Osteocyte (in vitro differentiated cells): ENCODE measurements at regions not wholly inside any gene's neighbourhood (a gene's known extent, or its start where the extent isn't known, plus 50 kb on each side); places are given as distances from the start of the nearest gene placed in this dataset.
"Not testable (repeated sequence)": the region's sequence is repeated elsewhere in the genome, so short reads cannot be mapped to it uniquely, and the experiment has no call there.

Experiments
- DNase-seq: peaks from one replicate; pipeline ENCODE4 v3.0.0; 2021; ENCODE audit warnings: mixed read lengths; ENCODE audit not compliant: unreplicated experiment; ENCODE audit errors: extremely low spot score
- H3K27ac Mint-ChIP-seq: one replicate; pipeline ENCODE4 v1.8.0; 2021; ENCODE audit warnings: mild to moderate bottlenecking, mixed read lengths; ENCODE audit not compliant: unreplicated experiment
- H3K27me3 Mint-ChIP-seq: one replicate; pipeline ENCODE4 v1.8.0; 2021; ENCODE audit warnings: mixed read lengths; ENCODE audit not compliant: unreplicated experiment
- H3K36me3 Mint-ChIP-seq: one replicate; pipeline ENCODE4 v1.8.0; 2021; ENCODE audit warnings: mixed read lengths; ENCODE audit not compliant: unreplicated experiment
- H3K4me1 Mint-ChIP-seq: one replicate; pipeline ENCODE4 v1.8.0; 2021; ENCODE audit warnings: mixed read lengths; ENCODE audit not compliant: unreplicated experiment
- H3K4me3 Mint-ChIP-seq: one replicate; pipeline ENCODE4 v1.8.0; 2021; ENCODE audit warnings: mild to moderate bottlenecking, moderate library complexity, mixed read lengths; ENCODE audit not compliant: unreplicated experiment
- H3K9me3 Mint-ChIP-seq: one replicate; pipeline ENCODE4 v1.8.0; 2021; ENCODE audit warnings: mixed read lengths; ENCODE audit not compliant: unreplicated experiment
- TF ChIP-seq, protein P1 (sequence below): fragments of 200-600 bp; sonication (generic); IDR thresholded peaks from 2 replicates; pipeline ENCODE4 v1.5.0; 2021; ENCODE audit warnings: antibody characterized with exemption, mild to moderate bottlenecking, moderate library complexity

DNA sequence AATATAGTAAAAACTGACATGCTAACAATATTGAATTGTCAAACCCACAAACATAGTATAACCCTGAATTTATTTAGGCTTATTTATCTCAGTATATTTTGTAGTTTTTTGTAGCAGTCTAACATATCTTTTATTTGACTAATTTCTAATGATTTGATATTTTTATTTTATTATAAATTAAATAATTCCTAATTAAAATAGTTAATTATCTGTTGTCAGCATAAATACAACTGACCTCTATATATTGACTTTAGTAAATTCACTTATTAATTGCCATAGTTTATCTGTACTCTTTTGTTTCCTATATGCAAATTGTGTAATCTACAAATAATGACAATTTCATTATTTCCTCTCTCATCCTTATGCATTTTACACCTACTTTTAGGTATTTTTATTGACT, 215.1 kb upstream of the KIF2A start:
- Mint-ChIP-seq H3K4me3 (no peak overlapping the region), H3K27me3 (peaks cover 8% of the 10 kb centered on the region), H3K9me3 (no peaks in the 10 kb centered on the region), H3K27ac (no peak overlapping the region), H3K4me1 (peaks cover 4% of the 10 kb centered on the region), H3K36me3 (no peaks in the 10 kb centered on the region)
- TF ChIP-seq, protein P1, sequence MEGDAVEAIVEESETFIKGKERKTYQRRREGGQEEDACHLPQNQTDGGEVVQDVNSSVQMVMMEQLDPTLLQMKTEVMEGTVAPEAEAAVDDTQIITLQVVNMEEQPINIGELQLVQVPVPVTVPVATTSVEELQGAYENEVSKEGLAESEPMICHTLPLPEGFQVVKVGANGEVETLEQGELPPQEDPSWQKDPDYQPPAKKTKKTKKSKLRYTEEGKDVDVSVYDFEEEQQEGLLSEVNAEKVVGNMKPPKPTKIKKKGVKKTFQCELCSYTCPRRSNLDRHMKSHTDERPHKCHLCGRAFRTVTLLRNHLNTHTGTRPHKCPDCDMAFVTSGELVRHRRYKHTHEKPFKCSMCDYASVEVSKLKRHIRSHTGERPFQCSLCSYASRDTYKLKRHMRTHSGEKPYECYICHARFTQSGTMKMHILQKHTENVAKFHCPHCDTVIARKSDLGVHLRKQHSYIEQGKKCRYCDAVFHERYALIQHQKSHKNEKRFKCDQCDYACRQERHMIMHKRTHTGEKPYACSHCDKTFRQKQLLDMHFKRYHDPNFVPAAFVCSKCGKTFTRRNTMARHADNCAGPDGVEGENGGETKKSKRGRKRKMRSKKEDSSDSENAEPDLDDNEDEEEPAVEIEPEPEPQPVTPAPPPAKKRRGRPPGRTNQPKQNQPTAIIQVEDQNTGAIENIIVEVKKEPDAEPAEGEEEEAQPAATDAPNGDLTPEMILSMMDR = no peak
- DNase-seq = no peak

DNA sequence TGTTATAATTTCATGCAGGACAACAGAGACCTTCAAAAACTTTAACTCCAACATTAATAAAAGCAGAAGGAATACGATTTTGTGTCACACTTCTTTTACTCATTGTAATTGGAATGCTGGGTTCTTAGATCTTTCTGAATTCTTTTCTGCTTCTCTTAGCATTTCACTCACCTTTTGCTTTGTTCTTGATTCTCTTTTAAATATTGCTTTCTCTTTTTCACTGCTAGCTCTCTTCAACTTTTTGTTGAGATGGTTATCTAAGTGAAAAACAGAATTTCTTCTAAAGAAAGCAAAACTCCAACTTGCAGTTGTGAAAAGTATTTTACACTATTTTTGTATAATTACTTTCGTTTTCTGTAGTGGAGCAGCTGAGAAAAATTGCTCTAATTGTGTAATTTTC, 212.6 kb upstream of the KIF2A start:
- H3K4me1 Mint-ChIP-seq = peaks cover 4% of the 10 kb centered on the region
- H3K4me3 Mint-ChIP-seq = no peak overlapping the region
- TF ChIP-seq, protein P1 = no peak
- H3K9me3 Mint-ChIP-seq = no peaks in the 10 kb centered on the region
- no peak for DNase-seq
- H3K27me3 Mint-ChIP-seq = peaks cover 8% of the 10 kb centered on the region
- no peak overlapping the region for H3K27ac Mint-ChIP-seq
- H3K36me3 Mint-ChIP-seq = no peaks in the 10 kb centered on the region

DNA sequence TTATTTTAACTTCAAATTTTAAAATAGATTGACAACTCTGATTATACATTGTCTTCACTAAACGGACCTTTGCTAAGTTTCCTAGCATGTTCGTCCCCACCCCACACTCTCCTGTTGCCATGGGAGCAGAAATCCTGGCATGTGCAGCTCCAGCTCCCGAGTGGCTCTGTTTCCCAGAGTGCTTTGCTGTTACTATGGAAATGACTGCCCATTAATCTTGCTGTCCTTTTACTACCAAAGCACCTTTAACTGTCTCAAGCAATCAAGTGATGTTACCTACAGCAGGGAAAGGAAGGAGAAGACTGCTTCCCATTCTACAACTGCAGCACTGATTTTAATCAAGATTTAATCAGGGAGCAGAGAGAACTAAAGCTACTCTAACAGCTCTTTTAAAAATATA, 212.0 kb upstream of the KIF2A start:
- H3K4me3 Mint-ChIP-seq = no peak overlapping the region
- no peak for DNase-seq
- H3K9me3 Mint-ChIP-seq = no peaks in the 10 kb centered on the region
- no peak overlapping the region for H3K27ac Mint-ChIP-seq
- H3K4me1 Mint-ChIP-seq = peaks cover 4% of the 10 kb centered on the region
- peaks cover 9% of the 10 kb centered on the region for H3K27me3 Mint-ChIP-seq
- TF ChIP-seq, protein P1 = no peak
- no peaks in the 10 kb centered on the region for H3K36me3 Mint-ChIP-seq

DNA sequence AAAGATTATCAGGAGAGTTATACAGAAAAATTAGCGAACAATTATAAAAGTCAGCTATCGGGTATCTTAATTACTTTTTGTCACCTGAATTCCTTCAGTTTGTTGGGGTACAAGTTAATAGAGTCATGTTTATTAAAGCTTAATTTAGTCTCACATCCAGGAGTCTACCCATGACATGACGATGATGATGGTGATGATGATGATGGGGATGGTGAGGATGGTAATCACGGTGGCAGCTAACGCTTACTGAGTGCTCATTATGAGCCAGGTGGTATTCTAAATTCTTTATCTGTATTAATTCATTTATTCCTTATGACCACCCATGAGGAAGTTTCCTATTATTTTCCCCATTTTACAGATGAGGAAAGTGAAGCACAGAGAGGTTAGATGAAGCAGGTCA, 208.6 kb upstream of the KIF2A start:
- Mint-ChIP-seq H3K4me1 (peaks cover 4% of the 10 kb centered on the region), H3K36me3 (no peaks in the 10 kb centered on the region), H3K27ac (no peak overlapping the region), H3K4me3 (no peak overlapping the region), H3K9me3 (no peaks in the 10 kb centered on the region), H3K27me3 (peaks cover 11% of the 10 kb centered on the region)
- no peak for DNase-seq
- TF ChIP-seq, protein P1 = no peak

DNA sequence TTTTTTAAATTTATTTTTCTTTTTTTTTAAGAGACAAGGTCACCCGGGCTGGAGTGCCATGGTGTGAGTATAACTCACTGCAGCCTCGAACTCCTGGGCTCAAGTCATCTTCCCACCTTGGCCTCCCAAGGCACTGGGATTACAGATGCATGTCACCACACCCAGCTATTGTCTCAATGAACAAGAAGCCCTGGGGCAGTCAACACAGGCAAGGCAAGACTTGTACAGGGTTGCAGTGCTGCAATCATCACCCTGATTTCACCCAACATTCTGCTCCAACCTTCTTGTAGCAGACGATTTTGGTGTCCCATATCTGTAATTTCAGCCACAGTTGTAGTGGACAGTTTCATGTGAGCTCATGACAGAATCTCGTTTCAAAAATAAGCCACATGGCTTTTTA, 205.8 kb upstream of the KIF2A start:
- Mint-ChIP-seq H3K27ac (no peak overlapping the region), H3K9me3 (peaks cover 16% of the 10 kb centered on the region), H3K27me3 (peaks cover 7% of the 10 kb centered on the region), H3K36me3 (no peaks in the 10 kb centered on the region), H3K4me1 (no peaks in the 10 kb centered on the region), H3K4me3 (no peak overlapping the region)
- TF ChIP-seq, protein P1 = no peak
- no peak for DNase-seq

DNA sequence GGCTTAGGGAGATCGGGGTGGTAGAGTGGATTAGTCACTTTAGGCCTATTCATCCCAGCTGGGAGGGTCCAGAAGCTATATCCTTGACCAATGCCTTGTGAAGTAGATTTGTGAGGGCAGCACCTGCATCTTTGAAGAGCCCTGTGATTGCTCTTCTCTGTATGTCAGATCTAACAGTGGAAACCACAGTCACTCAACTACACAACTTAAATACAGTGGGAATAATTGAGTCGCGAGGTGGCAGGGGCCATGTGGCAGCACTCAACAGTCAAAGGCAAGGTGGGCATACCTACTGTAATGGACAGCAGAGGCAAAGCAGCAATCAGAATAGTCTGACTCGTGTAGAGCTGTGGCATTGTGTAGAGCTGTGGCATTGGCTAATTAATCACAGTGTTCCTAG, 202.1 kb upstream of the KIF2A start:
- H3K9me3 Mint-ChIP-seq = peaks cover 17% of the 10 kb centered on the region
- not testable (repeated sequence) for H3K27me3 Mint-ChIP-seq, H3K36me3 Mint-ChIP-seq, DNase-seq, H3K27ac Mint-ChIP-seq, H3K4me3 Mint-ChIP-seq, H3K4me1 Mint-ChIP-seq
